IMR-90 (cell line): ENCODE measurements at regions not wholly inside any gene's neighbourhood (a gene's known extent, or its start where the extent isn't known, plus 50 kb on each side); places are given as distances from the start of the nearest gene placed in this dataset.

Experiments
- ATAC-seq: fragments of 200-7000 bp; cut with Tn5 transposase; 2 replicates; pipeline ENCODE4 v1.9.1; 2020; ENCODE audit warnings: low read depth, mild to moderate bottlenecking, moderate library complexity
- BruUV-seq: library from RNA; stranded (reverse); fragments of 400-500 nt; replicated peaks from 2 replicates; lab custom pipeline; 2021; lab: Mats Ljungman, UMichigan
- CTCF ChIA-PET: fragments of 300-600 bp; formaldehyde crosslinking; extraction: SDS; loops from one replicate; lab custom pipeline; 2021; ENCODE audit warnings: antibody characterized with exemption; lab: Yijun Ruan, JAX
- POLR2A ChIA-PET: fragments of 300-600 bp; sonication (Branson Sonifier 250); formaldehyde crosslinking; loops from one replicate; lab custom pipeline; 2022; ENCODE audit warnings: antibody characterized with exemption; ENCODE audit not compliant: unreplicated experiment; lab: Charles Lee
- DNase-seq: peaks from one replicate; pipeline ENCODE4 v3.0.0; 2013
- H2AFZ ChIP-seq: replicated peaks from 2 replicates; pipeline ENCODE3; 2013; ENCODE audit warnings: low read length, mild to moderate bottlenecking; ENCODE audit not compliant: poor library complexity
- H2AK5ac ChIP-seq: 2 replicates; pipeline ENCODE4 v1.6.1; 2013; ENCODE audit warnings: low read depth, low read length, inconsistent platforms
- H2AK9ac ChIP-seq: replicated peaks from 2 replicates; pipeline ENCODE3; 2013; ENCODE audit warnings: mild to moderate bottlenecking, low read depth, low read length, moderate library complexity; ENCODE audit not compliant: poor library complexity
- H2BK120ac ChIP-seq: 2 replicates; pipeline ENCODE4 v1.6.1; 2013; ENCODE audit warnings: low read depth, low read length, inconsistent platforms
- H2BK15ac ChIP-seq: 3 replicates; pipeline ENCODE4 v1.6.1; 2013; ENCODE audit warnings: low read depth, low read length, inconsistent platforms
- H2BK20ac ChIP-seq: 2 replicates; pipeline ENCODE4 v1.6.1; 2013; ENCODE audit warnings: low read depth, mild to moderate bottlenecking, inconsistent platforms, low read length, moderate library complexity
- H2BK5ac ChIP-seq: 2 replicates; pipeline ENCODE4 v1.6.1; 2013; ENCODE audit warnings: mild to moderate bottlenecking, low read depth, low read length, inconsistent platforms; ENCODE audit not compliant: poor library complexity, severe bottlenecking
- H3K14ac ChIP-seq: replicated peaks from 2 replicates; pipeline ENCODE4 v1.6.1; 2013; ENCODE audit warnings: low read depth, low read length, inconsistent platforms
- H3K18ac ChIP-seq: 2 replicates; pipeline ENCODE4 v1.6.1; 2013; ENCODE audit warnings: low read depth, low read length, control low read depth
- H3K23ac ChIP-seq: 2 replicates; pipeline ENCODE4 v1.6.1; 2013; ENCODE audit warnings: low read depth, low read length, inconsistent platforms
- H3K27ac ChIP-seq: 2 replicates; pipeline ENCODE4 v1.5.1; 2013; ENCODE audit warnings: mild to moderate bottlenecking, control low read depth, low read length; ENCODE audit not compliant: insufficient read depth
- H3K27me3 ChIP-seq: 2 replicates; pipeline ENCODE4 v1.6.1; 2013; ENCODE audit warnings: low read length; ENCODE audit not compliant: control insufficient read depth, insufficient read depth
- H3K36me3 ChIP-seq: 2 replicates; pipeline ENCODE4 v1.6.1; 2013; ENCODE audit warnings: low read length, mixed read lengths; ENCODE audit not compliant: control insufficient read depth, insufficient read depth
- H3K4ac ChIP-seq: 2 replicates; pipeline ENCODE4 v1.6.1; 2013; ENCODE audit warnings: low read depth, low read length, inconsistent platforms
- H3K4me1 ChIP-seq: 2 replicates; pipeline ENCODE4 v1.6.1; 2013; ENCODE audit warnings: low read length, mixed read lengths; ENCODE audit not compliant: control insufficient read depth, insufficient read depth
- H3K4me2 ChIP-seq: 2 replicates; pipeline ENCODE4 v1.6.1; 2013; ENCODE audit warnings: low read depth, mild to moderate bottlenecking, control low read depth, low read length, moderate library complexity
- H3K4me3 ChIP-seq: 2 replicates; pipeline ENCODE4 v1.5.1; 2013; ENCODE audit warnings: low read depth, mild to moderate bottlenecking, control low read depth, low read length, moderate library complexity; ENCODE audit not compliant: insufficient read depth
- H3K56ac ChIP-seq: 2 replicates; pipeline ENCODE4 v1.6.1; 2013; ENCODE audit warnings: low read length, inconsistent platforms; ENCODE audit not compliant: insufficient read depth; ENCODE audit errors: extremely low read depth
- H3K79me1 ChIP-seq, 2 experiments: 2 replicates each; pipeline ENCODE4 v1.6.1; 2013; ENCODE audit warnings: low read length in 2 of 2, inconsistent platforms in 1 of 2, low read depth in 1 of 2
- H3K9ac ChIP-seq: 2 replicates; pipeline ENCODE4 v1.6.1; 2013; ENCODE audit warnings: low read depth, low read length, control low read depth
- H3K9me1 ChIP-seq: 2 replicates; pipeline ENCODE4 v1.6.1; 2013; ENCODE audit warnings: low read length, inconsistent platforms; ENCODE audit not compliant: insufficient read depth
- H3K9me3 ChIP-seq: 2 replicates; pipeline ENCODE4 v1.6.1; 2013; ENCODE audit warnings: low read length; ENCODE audit not compliant: control insufficient read depth, insufficient read depth
- H4K20me1 ChIP-seq: 2 replicates; pipeline ENCODE4 v1.6.1; 2013; ENCODE audit warnings: low read length, inconsistent platforms; ENCODE audit not compliant: insufficient read depth
- H4K5ac ChIP-seq: 2 replicates; pipeline ENCODE4 v1.6.1; 2013; ENCODE audit warnings: mild to moderate bottlenecking, low read depth, low read length, control low read depth
- H4K8ac ChIP-seq, 2 experiments: 2 replicates each; pipeline ENCODE4 v1.6.1; 2013; ENCODE audit warnings: low read depth in 2 of 2, low read length in 2 of 2, control low read depth in 1 of 2, inconsistent platforms in 1 of 2
- H4K91ac ChIP-seq: 2 replicates; pipeline ENCODE4 v1.6.1; 2013; ENCODE audit warnings: low read depth, low read length, inconsistent platforms; ENCODE audit not compliant: insufficient read depth
- BHLHE40 ChIP-seq: fragments of 150-350 bp; IDR thresholded peaks from 2 replicates; pipeline ENCODE4 v1.6.1; 2016; ENCODE audit warnings: mild to moderate bottlenecking, low read depth, low read length
- CHD1 ChIP-seq: IDR thresholded peaks from 2 replicates; pipeline ENCODE4 v1.6.1; 2012; ENCODE audit warnings: low read depth, low read length, improper control_type of control experiment
- ELK1 ChIP-seq: fragments of 150-350 bp; IDR thresholded peaks from 2 replicates; pipeline ENCODE4 v1.6.1; 2016; ENCODE audit warnings: low read depth, mild to moderate bottlenecking, low read length, moderate library complexity, borderline replicate concordance
- FOS ChIP-seq: fragments of 150-350 bp; IDR thresholded peaks from 2 replicates; pipeline ENCODE4 v1.6.1; 2016; ENCODE audit warnings: low read depth, low read length
- MAFK ChIP-seq: IDR thresholded peaks from 2 replicates; pipeline ENCODE4 v1.6.1; 2012; ENCODE audit warnings: low read depth, low read length, improper control_type of control experiment
- MAZ ChIP-seq: IDR thresholded peaks from 2 replicates; pipeline ENCODE4 v1.6.1; 2012; ENCODE audit warnings: low read depth, mild to moderate bottlenecking, low read length, improper control_type of control experiment, moderate library complexity, borderline replicate concordance
- MXI1 ChIP-seq: IDR thresholded peaks from 2 replicates; pipeline ENCODE4 v1.6.1; 2012; ENCODE audit warnings: low read depth, mild to moderate bottlenecking, low read length, moderate library complexity, borderline replicate concordance
- NFE2L2 ChIP-seq: fragments of 150-350 bp; IDR thresholded peaks from 2 replicates; pipeline ENCODE4 v1.6.1; 2016; ENCODE audit warnings: low read depth, mild to moderate bottlenecking, low read length
- POLR2A ChIP-seq: IDR thresholded peaks from 2 replicates; pipeline ENCODE4 v1.6.1; 2012; ENCODE audit warnings: mild to moderate bottlenecking, low read depth, low read length
- RAD21 ChIP-seq: IDR thresholded peaks from 2 replicates; pipeline ENCODE4 v1.6.1; 2012; ENCODE audit warnings: low read length, improper control_type of control experiment
- RCOR1 ChIP-seq: IDR thresholded peaks from 2 replicates; pipeline ENCODE4 v1.6.1; 2012; ENCODE audit warnings: mild to moderate bottlenecking, low read length, improper control_type of control experiment; ENCODE audit not compliant: insufficient replicate concordance
- RFX5 ChIP-seq: IDR thresholded peaks from 2 replicates; pipeline ENCODE4 v1.8.0; 2012; ENCODE audit warnings: low read depth, mild to moderate bottlenecking, low read length, moderate library complexity
- SMC3 ChIP-seq: fragments of 150-350 bp; IDR thresholded peaks from 2 replicates; pipeline ENCODE4 v1.6.1; 2016; ENCODE audit warnings: low read depth, mild to moderate bottlenecking, antibody characterized with exemption, low read length, moderate library complexity
- USF2 ChIP-seq: fragments of 150-350 bp; IDR thresholded peaks from 2 replicates; pipeline ENCODE4 v1.6.1; 2017; ENCODE audit warnings: mild to moderate bottlenecking, antibody characterized with exemption, low read length, low read depth
- WGBS, 2 experiments: methylation state at CpG; one replicate each; pipeline versions ENCODE4 v1.1.5 to v1.1.7; 2013; ENCODE audit warnings: missing lambda C conversion rate in 2 of 2; ENCODE audit not compliant: insufficient read length in 1 of 2; ENCODE audit errors: extremely low coverage in 2 of 2; 5-methylcytosine and 5-hydroxymethylcytosine counted together
- dilution Hi-C: fragments of 300-500 bp; cut with HindIII; formaldehyde crosslinking; loops from one replicate; pipeline ENCODE4 v1.14.3; 2018; ENCODE audit warnings: low sequenced_read_pairs; ENCODE audit not compliant: unreplicated experiment
- in situ Hi-C: fragments of 300-500 bp; cut with MboI; formaldehyde crosslinking; loops from 3 replicates; pipeline ENCODE4 v1.14.3; 2019; ENCODE audit warnings: low sequenced_read_pairs, inconsistent platforms, mixed read lengths
- intact Hi-C: fragments of 100-400 bp; cut with micrococcal nuclease; formaldehyde crosslinking; loops from 2 replicates; pipeline ENCODE4 v1.10.0; 2022
- TF ChIP-seq, protein P1 (sequence below): conservative IDR thresholded peaks from 2 replicates; pipeline ENCODE4 v1.5.1; 2012; ENCODE audit warnings: mild to moderate bottlenecking, low read depth, low read length, improper control_type of control experiment

DNA sequence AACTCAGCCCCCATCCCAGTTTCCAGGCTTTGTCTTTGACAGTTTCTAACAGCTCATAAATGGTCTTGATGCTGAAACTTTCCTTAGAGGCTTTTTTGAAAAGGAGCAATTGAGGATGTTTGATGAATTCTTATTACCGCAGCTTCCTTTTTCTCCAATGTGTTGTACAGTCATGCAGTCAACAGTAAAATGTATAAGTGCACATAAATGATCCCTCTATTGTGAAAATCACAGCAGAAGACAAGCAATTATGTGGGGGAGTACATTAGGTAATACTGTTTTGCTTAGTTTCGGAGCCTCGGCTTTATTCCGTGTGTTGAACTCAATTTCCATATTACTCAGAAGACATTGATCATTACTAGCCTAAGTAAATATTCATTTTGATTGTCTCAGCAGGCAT lies 673.7 kb downstream of the CDH8 start:
- Histone ChIP-seq H3K27me3 (no peaks in the 10 kb centered on the region), H3K4me3 (no peak overlapping the region), H2BK15ac (no peak overlapping the region), H4K20me1 (no peaks in the 10 kb centered on the region), H2AK5ac (no peak overlapping the region), H3K79me1 (no peaks in the 10 kb centered on the region), H3K4me2 (no peak overlapping the region), H3K56ac (no peak overlapping the region), H3K23ac (no peak overlapping the region), H2AK9ac (no peak overlapping the region), H3K27ac (no peak overlapping the region), H2BK5ac (no peak overlapping the region), H4K8ac (no peak overlapping the region), H2BK120ac (no peak overlapping the region), H3K4ac (no peak overlapping the region), H3K36me3 (no peaks in the 10 kb centered on the region), H4K5ac (no peak overlapping the region), H4K91ac (no peak overlapping the region), H3K4me1 (no peaks in the 10 kb centered on the region), H3K18ac (no peak overlapping the region), H2BK20ac (no peak overlapping the region), H3K9me3 (peaks cover 4% of the 10 kb centered on the region; the same call in 1 of the 2 replicates), H3K9ac (no peak overlapping the region), H2AFZ (no peak overlapping the region), H3K9me1 (no peaks in the 10 kb centered on the region), H3K14ac (no peak overlapping the region)
- POLR2A ChIA-PET: no interaction called here
- ATAC-seq (no peak), DNase-seq (no peak)
- WGBS, 2 experiments: no CpG with 5 or more reads among the region's 4 CpGs
- BruUV-seq: no TSS peak
- CTCF ChIA-PET: no interaction called here
- intact Hi-C loops: no loop called here
- in situ Hi-C loops: no loop called here
- dilution Hi-C loops: no loop called here
- TF ChIP-seq BHLHE40 (no peak), MAZ (no peak), FOS (no peak), MXI1 (no peak), USF2 (no peak), MAFK (no peak), RAD21 (no peak), SMC3 (no peak), CHD1 (no peak), POLR2A (no peak), NFE2L2 (no peak), ELK1 (no peak), RFX5 (no peak), RCOR1 (no peak)
- TF ChIP-seq, protein P1, sequence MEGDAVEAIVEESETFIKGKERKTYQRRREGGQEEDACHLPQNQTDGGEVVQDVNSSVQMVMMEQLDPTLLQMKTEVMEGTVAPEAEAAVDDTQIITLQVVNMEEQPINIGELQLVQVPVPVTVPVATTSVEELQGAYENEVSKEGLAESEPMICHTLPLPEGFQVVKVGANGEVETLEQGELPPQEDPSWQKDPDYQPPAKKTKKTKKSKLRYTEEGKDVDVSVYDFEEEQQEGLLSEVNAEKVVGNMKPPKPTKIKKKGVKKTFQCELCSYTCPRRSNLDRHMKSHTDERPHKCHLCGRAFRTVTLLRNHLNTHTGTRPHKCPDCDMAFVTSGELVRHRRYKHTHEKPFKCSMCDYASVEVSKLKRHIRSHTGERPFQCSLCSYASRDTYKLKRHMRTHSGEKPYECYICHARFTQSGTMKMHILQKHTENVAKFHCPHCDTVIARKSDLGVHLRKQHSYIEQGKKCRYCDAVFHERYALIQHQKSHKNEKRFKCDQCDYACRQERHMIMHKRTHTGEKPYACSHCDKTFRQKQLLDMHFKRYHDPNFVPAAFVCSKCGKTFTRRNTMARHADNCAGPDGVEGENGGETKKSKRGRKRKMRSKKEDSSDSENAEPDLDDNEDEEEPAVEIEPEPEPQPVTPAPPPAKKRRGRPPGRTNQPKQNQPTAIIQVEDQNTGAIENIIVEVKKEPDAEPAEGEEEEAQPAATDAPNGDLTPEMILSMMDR: no peak
